Upper lobe of right lung (tissue), 1 donor: ENCODE measurements at regions not wholly inside any gene's neighbourhood (a gene's known extent, or its start where the extent isn't known, plus 50 kb on each side); places are given as distances from the start of the nearest gene placed in this dataset.

Experiments
- ATAC-seq: fragments of 200-7000 bp; cut with Tn5 transposase; one replicate; pipeline ENCODE4 v1.9.1; 2020; ENCODE audit warnings: mild to moderate bottlenecking, moderate library complexity
- DNase-seq: peaks from one replicate; pipeline ENCODE4 v3.0.0-alpha.2; 2020
- H3K27ac ChIP-seq: fragments of 200-600 bp; one replicate; pipeline ENCODE4 v1.8.0; 2022
- H3K27me3 ChIP-seq: fragments of 200-600 bp; one replicate; pipeline ENCODE4 v1.8.0; 2022; ENCODE audit warnings: mild to moderate bottlenecking
- H3K36me3 ChIP-seq: fragments of 200-600 bp; one replicate; pipeline ENCODE4 v1.8.0; 2022
- H3K4me1 ChIP-seq: fragments of 200-600 bp; one replicate; pipeline ENCODE4 v1.8.0; 2022
- H3K4me3 ChIP-seq: fragments of 200-600 bp; one replicate; pipeline ENCODE4 v1.8.0; 2022; ENCODE audit warnings: mild to moderate bottlenecking
- H3K9me3 ChIP-seq: fragments of 200-600 bp; one replicate; pipeline ENCODE4 v1.8.0; 2022
- intact Hi-C: fragments of 100-400 bp; cut with DNase I; formaldehyde crosslinking; loops from one replicate; pipeline ENCODE4 v1.11.0; 2022
- TF ChIP-seq, protein P1 (sequence below): fragments of 200-600 bp; IDR thresholded peaks from one replicate; pipeline ENCODE4 v1.8.0; 2022; ENCODE audit warnings: antibody characterized with exemption
- donor health status: DM: no; HTN: yes; CAD: no; lungs with severe emphysema.

- DNase-seq, result no peak
- Histone ChIP-seq H3K9me3 (no peaks in the 10 kb centered on the region), H3K4me3 (no peak overlapping the region), H3K36me3 (no peaks in the 10 kb centered on the region), H3K27me3 (no peaks in the 10 kb centered on the region), H3K27ac (no peak overlapping the region), H3K4me1 (no peaks in the 10 kb centered on the region)
- TF ChIP-seq, protein P1, sequence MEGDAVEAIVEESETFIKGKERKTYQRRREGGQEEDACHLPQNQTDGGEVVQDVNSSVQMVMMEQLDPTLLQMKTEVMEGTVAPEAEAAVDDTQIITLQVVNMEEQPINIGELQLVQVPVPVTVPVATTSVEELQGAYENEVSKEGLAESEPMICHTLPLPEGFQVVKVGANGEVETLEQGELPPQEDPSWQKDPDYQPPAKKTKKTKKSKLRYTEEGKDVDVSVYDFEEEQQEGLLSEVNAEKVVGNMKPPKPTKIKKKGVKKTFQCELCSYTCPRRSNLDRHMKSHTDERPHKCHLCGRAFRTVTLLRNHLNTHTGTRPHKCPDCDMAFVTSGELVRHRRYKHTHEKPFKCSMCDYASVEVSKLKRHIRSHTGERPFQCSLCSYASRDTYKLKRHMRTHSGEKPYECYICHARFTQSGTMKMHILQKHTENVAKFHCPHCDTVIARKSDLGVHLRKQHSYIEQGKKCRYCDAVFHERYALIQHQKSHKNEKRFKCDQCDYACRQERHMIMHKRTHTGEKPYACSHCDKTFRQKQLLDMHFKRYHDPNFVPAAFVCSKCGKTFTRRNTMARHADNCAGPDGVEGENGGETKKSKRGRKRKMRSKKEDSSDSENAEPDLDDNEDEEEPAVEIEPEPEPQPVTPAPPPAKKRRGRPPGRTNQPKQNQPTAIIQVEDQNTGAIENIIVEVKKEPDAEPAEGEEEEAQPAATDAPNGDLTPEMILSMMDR, result no peak
- intact Hi-C loops, result no loop called here
- no peak for ATAC-seq
These were observed 87.6 kb upstream of the VCX3B start for GRCh38 chrX:8377041-8377440.

GRCh38 chrX:8390771-8391170 is 73.9 kb upstream of the VCX3B start:
- H3K27ac ChIP-seq, result no peak overlapping the region
- intact Hi-C loops, result no loop called here
- no peak overlapping the region for H3K4me3 ChIP-seq
- H3K9me3 ChIP-seq, result no peaks in the 10 kb centered on the region
- DNase-seq, result no peak
- no peaks in the 10 kb centered on the region for H3K36me3 ChIP-seq
- no peaks in the 10 kb centered on the region for H3K4me1 ChIP-seq
- TF ChIP-seq, protein P1, result no peak
- H3K27me3 ChIP-seq, result no peaks in the 10 kb centered on the region
- no peak for ATAC-seq

GRCh38 chrX:8403988-8404387 is 60.6 kb upstream of the VCX3B start:
- Histone ChIP-seq H3K27ac (no peak overlapping the region), H3K27me3 (no peaks in the 10 kb centered on the region), H3K36me3 (no peaks in the 10 kb centered on the region), H3K9me3 (no peaks in the 10 kb centered on the region), H3K4me1 (no peaks in the 10 kb centered on the region), H3K4me3 (no peak overlapping the region)
- ATAC-seq (no peak), DNase-seq (no peak)
- TF ChIP-seq, protein P1, result no peak
- intact Hi-C loops, result no loop called here

DNA sequence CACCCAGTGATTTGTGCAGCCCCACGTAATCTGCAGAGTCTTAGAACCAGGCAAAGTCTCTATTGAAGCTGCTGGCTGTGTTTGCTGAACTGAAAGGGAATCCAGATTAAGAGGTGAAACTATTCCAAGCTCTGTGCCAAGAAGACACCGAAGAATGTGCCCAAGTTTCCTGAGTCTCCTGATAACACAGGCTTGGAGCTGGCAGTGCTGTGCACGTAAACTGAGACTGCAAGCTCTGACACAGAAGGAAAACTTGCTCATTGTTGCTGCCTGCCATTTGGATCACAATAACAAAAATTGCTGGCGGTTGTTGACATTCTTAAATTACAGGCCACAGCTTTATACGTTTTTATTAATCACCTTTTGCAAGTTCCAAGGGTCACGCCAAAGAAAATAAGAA is 60.2 kb upstream of the VCX3B start:
- TF ChIP-seq, protein P1, result no peak
- H3K36me3 ChIP-seq, result no peaks in the 10 kb centered on the region
- H3K27me3 ChIP-seq, result no peaks in the 10 kb centered on the region
- H3K4me1 ChIP-seq, result no peaks in the 10 kb centered on the region
- intact Hi-C loops, result no loop called here
- no peak for DNase-seq
- peak; percentile 74 for ATAC-seq
- no peak overlapping the region for H3K4me3 ChIP-seq
- no peaks in the 10 kb centered on the region for H3K9me3 ChIP-seq
- H3K27ac ChIP-seq, result no peak overlapping the region

DNA sequence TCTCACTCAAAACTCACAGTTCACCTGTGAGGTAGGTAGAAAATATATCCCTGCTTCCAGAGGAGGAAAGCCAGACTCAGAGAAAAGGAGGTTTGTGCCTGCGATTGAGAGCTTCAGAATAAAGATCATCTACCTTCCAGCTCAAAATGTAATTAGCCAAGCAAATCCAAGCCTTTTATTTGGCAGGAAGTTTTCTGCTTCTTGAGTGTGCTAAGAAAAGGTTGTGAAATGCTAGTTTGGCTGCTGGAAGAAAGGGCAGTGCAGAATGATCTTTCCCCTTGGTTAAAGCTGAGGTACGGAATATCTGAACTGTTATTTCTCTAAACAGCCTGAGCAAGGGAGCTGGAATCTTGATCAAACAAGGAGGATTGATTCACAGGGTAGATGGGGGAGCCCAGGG is 59.7 kb upstream of the VCX3B start:
- Histone ChIP-seq H3K27ac (no peak overlapping the region), H3K9me3 (no peaks in the 10 kb centered on the region), H3K27me3 (no peaks in the 10 kb centered on the region), H3K4me3 (no peak overlapping the region), H3K4me1 (no peaks in the 10 kb centered on the region), H3K36me3 (no peaks in the 10 kb centered on the region)
- DNase-seq, result no peak
- intact Hi-C loops, result no loop called here
- TF ChIP-seq, protein P1, result no peak
- peak; percentile 33 for ATAC-seq

DNA sequence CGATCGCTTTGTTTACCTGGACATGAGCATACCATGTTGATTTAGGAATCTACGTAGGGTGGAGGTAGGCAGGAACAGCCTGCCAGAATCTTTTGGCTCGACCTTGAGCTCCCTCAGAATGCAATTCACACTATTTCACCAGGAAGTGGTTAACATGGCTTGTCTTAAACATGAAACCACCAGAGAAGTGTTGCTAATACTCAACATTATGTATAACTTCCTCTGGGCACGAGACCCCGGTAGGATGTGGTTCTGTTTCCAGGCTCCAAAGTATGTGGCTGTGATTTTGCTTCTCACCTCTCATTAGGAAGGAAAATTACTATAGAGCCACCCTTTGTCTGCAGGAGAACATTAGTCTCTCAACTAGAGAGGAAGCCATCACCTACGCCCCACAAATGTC is 59.0 kb upstream of the VCX3B start:
- H3K4me3 ChIP-seq, result no peak overlapping the region
- ATAC-seq (no peak), DNase-seq (no peak)
- no peaks in the 10 kb centered on the region for H3K36me3 ChIP-seq
- no peaks in the 10 kb centered on the region for H3K9me3 ChIP-seq
- TF ChIP-seq, protein P1, result no peak
- no peaks in the 10 kb centered on the region for H3K27me3 ChIP-seq
- no peaks in the 10 kb centered on the region for H3K4me1 ChIP-seq
- no peak overlapping the region for H3K27ac ChIP-seq
- intact Hi-C loops, result no loop called here
